Smooth muscle cell of the brain vasculature (primary cell): ENCODE measurements at regions not wholly inside any gene's neighbourhood (a gene's known extent, or its start where the extent isn't known, plus 50 kb on each side); places are given as distances from the start of the nearest gene placed in this dataset.

Experiments used
- DNase-seq: peaks from one replicate; pipeline ENCODE4 v3.0.0-alpha.2; 2012; ENCODE audit warnings: low read depth, low spot score

DNA sequence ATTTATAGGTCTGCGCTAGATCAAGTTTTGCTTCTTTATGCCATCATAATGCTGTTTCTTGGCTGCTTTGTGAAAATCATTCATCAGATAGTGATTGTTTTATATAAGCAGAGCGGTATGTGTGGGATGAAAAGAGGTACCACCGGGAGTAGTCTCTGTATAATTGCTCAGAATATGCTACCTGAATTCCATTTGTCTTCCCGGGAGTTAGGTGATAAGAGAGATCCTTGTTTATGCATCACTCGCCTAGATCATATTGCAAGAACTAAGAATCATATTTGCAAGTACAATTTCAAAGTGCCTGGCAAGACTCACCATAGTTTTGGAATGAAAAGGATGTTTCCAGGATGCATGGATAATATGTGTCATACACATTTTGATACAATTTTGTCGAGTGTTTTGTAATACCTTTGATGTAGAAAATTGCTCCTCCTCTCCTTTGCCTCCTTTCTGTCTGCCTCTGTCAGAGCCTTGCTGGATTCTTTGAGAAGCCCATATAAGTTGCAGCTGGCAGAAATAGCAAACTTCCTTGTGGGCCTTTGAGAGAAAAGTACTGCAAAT is 1306.0 kb upstream of the SLC10A2 start:
- no peak for DNase-seq

DNA sequence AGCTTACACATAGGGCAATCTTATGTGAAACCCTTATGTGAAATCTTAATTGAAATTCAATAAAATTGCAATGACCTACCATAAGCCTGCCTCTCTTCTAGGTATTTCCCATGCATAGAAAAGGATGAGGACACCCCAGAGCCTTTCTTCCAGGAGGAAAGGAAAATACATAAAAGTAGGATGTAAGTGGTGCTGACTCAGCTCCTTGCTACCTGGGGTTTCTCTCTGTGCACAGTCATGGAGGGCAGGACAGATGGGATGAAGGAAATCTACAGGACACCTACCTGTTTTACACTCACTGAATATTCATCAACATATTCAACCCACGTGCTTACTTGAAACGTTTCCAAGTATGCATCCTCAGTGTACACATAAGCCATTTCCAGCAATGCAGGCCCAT is 1299.2 kb upstream of the SLC10A2 start:
- no peak for DNase-seq

DNA sequence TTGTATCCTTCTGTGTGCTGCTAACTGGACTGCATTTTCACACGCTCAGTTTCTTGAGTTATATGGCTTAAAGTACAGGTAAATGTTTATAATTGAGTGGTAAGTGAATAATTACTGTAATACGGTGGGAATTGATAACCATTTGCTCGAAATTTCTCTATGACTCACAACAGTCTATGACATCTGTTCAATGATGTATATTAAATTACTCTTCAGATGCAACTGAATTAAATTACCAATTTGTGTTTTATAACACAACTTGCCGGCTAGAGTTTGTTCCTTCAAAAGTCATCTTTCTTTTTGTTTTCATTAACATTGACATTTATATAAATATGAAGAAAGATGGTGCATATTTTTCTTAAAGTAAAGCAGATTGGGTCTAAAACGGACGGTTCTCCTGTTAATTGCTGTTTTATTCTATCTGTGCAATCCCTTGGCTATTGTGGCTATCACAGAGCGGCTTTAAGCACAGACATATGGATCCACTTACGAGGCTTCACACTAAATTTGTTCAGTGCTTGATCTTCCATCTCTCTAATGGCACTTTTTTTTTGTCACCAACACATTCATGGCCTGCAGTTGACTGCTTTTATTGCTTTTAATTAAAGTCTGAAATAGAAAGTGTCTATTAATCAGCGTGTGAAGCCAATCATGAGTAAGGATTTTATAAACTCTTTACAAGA is 1291.6 kb upstream of the SLC10A2 start:
- no peak for DNase-seq

DNA sequence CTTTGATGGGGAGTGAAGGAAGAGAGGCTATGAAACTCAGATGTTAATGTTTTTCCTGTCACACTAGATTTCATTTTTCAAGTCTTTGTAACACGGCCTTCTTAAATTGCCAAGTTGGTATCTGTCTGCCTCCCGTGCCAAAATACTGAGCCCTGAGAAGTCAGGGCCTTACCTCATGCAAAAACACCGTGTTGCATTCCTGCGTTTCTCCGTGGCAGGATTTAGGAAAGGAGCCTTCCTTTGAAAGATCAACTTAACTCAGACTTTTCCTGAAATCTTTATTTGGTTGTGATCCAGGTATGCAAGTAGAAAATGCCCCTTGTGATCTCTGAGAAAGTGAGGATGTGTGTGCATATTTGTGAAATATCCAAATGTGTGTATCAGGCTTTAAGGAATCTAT is 1291.0 kb upstream of the SLC10A2 start:
- DNase-seq: no peak

DNA sequence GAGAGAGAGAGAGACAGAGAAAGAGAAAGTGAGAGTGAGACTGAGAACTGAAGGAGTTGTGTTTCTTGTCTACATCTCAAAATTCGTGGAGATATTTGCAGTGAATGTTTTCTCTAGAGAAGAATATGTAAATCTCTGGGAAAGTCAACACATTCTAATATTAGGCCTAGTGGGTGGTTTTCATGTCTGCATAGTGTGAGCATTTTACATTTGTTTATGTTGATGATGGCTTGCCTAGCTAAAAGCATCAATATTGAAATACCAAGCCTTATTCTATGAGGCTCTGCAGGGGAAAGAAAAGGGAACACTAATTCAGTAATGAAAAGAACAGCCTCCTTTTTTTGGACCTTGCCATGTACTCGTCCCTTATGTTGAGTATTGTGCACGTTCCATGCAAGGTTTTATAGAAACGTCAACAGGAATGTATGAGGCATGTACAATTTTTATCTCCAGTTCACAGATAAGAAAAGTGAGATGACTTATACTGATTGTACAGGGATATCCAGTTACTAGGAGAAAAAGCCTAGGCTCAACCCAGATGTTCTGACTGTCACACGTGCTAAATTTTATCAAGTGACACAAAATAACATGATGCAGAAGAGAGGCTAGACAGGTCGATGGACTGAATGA is 1288.9 kb upstream of the SLC10A2 start:
- no peak for DNase-seq

DNA sequence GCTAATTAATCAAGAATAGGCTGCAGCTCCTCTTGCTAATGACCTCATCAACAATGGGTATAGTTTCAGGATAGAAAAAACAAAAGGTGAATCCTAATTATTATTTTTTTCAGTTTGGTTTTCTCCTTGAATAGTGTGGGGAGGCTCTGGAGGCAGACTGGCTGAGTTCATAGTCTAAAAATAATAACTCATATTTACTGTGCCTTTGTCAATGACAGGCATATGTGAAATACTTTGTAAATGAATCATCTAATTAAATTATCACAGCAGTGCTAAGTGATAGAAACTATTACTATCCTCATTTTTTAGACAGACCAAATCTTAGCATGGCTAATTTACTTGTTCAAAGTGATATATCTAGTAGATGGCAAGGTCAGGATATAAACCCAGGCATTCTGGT is 1261.0 kb upstream of the SLC10A2 start:
- no peak for DNase-seq

DNA sequence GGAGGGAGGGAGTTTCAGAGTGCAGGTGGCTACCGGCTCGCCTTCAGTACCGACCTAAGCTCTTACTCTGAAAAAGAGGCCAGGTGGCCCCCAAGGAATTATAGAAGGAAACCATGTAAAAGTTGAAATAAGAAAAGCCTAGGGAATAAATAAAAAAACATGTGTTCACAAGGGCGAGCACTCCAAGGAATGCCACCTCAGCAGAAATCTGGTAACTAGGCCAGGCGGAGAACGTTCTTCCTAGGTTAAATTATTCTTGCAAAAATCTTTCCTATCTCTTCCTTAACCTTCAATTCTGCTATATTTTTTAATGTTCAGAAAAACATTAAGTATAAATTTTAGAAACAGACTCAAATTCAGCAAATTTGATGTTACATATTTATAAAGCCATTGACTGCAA is 1260.3 kb upstream of the SLC10A2 start:
- no peak for DNase-seq

DNA sequence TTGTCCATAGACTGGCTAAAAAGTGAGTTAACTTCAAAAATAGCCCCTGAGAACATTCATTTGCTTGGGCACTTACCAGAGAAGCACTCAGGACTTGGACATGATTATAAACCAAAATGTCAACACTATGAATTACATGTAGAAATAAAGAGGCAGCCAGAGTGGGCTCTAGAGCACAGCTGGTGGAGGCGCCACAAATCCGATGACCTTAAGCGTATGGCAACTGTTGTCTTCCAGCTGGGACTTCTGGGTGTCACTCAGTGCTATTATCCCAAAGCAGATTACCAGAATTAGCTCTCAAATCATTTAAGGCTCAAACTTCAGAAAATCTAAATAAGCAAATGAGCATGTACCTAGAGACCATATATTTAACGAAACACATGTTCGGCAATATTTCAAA is 1255.5 kb upstream of the SLC10A2 start:
- DNase-seq: no peak

DNA sequence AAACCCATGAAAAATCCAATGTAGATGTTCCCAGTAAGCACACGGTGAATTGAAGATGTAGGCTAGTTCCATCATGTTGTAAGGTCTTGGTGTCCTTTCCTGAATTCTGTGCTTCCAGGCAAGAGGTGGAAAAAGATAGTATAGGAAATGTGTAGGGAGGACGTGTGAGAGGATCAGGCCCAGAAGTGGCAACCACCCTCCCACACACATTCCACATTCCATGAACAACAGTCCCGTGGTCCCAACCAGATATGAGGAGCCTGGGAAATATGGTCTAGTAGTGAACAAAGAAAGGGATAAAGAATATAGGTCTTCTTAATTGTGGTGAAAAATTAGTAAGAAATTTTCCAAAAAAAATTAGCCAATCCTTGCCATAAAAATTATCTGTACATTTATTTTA is 1254.2 kb upstream of the SLC10A2 start:
- no peak for DNase-seq

DNA sequence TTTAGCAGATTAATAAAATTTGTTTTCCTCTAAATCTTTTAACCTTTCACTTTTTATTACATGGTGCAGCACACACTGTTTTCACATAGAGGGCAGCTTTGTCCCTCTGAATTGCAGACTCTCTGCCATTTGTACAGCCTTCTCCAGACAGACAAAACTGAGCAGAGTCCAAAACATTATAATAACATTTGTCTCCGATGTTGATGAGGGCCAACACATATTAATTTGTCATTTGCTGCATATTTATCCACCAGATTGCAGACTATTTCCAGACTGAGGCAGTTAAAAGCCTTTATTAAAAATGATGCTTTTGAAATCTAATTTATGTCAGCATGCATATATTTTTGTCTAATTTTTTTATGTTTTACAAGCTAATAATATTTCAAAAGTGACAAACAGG is 1251.9 kb upstream of the SLC10A2 start:
- DNase-seq: peak; percentile 6

DNA sequence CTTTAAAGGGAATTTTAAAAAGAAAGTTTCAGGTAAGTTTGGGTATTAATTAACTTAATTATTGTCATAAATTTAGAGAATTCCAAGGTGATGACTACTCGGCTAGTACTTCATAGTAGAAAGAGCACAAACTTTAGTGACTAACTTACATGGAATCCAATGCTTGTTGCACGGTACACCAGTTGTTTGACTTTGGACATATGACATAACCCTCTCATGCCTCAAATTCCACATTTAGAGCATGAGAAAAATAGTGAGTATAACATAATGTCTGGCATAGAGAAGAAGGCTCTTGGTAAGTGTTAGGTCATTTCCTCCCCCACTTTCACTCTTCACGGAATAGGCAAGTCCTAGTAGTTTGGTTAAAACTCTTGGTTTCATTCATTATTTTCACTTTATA is 1249.4 kb upstream of the SLC10A2 start:
- DNase-seq: peak; percentile 20

DNA sequence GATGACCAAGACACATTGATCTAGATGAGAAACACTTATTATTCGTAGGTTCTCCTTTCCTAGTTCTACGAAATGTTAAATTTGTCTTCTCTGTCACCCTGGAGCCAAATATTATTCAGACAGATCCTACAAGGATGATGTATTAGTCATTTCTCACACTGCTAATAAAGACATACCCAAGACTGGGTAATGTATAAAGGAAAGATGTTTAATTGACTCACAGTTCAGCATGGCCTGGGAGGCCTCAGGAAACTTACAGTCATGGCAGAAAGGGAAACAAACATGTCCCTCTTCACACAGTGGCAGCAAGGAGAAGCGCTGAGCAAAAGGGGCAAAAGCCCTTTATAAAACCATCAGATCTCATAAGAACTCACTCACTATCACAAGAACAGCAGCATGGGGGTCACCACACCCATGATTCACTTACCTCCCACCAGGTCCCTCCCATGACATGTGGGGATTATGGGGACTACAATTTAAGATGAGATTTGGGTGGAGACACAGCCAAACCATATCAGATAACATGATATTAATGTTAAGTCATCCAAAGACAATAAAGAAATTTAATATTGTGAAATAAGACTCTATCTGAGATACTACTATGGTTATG is 1248.8 kb upstream of the SLC10A2 start:
- no peak for DNase-seq

DNA sequence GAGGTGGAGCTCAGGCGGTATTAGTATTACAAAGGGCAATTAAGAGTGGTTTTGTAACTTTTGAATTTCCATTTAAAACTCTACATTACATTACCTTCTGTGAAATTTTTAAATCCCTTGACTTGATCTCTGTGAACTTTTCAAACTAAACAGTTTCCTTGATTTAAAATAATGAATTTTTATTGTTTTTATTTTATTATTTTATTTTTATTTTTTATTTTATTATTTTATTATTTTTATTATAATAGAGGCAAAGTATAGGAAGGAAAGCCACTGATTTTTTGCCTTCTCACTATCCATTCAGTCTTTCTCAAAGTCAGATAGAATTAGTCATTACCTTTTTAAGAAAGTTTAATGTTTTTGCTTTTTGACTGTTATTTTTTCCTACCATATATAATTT is 1248.1 kb upstream of the SLC10A2 start:
- no peak for DNase-seq

DNA sequence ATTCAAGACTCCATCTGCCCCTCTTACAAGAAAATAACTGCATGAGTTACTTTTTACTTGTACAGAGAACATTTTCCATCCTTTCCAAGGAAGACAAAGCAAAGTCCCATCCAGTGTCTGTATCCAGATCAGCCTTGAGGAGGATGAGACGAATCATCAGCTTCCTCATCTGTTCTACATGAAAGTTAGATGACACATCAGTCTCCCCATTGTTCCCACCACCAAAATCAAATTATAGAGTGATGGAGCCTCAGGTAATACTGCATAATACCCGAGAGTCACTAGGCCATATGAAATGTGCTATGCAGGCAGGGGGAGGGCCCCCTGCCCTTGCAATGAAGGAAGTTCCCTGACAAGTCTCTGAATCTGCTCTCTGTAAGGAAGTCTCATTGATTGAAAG is 1244.6 kb upstream of the SLC10A2 start:
- no peak for DNase-seq

DNA sequence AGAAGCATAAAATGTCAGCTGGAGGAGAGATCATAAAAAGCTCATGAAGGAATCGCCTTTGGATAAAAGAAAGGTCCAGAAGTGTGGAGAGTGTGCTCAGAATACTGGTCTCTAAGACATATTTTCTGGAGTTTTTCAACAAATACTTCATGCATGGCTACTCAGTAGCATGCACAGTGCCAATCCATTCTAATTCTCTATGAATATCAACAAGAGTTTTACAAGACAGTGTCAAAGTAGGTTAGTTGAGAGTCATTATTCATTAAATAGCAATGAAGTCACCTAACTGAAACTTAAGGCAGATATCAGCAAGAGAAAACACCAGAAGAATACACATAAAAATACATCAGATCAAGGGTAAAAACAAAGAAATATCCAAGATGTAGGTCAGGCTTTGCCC is 1243.2 kb upstream of the SLC10A2 start:
- DNase-seq: no peak

DNA sequence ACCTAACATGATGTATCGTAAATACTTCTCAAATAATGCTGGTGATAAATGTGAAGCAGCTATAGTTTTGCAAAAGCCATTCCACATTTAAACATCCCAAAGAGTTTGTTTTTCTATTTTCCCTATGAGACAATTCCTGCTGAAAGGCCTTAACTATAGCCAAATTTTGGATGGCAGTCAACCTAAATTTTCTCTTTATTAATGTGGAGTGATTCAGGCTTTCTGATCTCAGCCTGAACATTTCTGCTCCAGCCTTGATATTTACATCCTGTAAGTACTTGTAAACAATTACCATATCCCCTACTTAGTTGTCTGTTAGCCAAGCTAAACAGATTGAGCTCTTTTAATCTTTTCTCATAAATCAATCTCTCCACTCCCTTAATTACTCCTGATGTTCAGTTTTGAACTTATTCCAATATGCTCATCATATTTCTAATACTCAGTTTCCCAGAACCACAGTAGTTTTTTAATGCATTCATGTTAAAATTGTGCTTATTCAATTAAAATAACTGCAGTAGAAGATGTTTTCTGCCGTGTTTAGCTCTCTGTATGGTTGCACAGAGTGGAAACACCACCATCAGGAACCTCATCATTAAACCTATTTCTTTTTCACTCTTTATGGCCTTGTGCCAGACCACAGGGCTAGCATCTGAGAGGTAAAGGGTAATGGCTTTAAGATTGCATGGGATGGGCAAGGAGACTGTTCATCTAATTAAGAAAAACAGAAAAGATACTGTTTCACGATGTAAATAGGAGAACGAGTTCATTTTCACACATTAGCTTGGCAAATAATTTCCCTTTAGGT is 1235.2 kb upstream of the SLC10A2 start:
- no peak for DNase-seq

DNA sequence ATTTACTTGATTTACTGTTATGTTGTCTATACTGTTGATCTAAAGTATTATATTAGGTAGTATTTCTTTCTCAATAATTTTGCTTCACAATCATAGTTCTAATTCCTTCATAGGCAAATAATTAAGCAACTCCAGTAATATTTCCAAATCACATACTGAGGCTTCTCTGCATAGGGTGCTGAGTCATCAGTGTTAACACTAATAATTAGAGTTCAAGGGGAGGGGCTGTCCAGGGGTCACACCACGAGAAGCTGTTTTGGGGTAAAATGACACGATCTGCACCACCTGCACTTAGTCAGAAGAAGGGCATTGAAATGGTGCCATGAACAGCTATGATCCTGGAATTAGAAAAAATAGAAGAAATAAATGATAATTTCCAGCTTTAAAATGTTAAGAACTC is 1230.9 kb upstream of the SLC10A2 start:
- no peak for DNase-seq

DNA sequence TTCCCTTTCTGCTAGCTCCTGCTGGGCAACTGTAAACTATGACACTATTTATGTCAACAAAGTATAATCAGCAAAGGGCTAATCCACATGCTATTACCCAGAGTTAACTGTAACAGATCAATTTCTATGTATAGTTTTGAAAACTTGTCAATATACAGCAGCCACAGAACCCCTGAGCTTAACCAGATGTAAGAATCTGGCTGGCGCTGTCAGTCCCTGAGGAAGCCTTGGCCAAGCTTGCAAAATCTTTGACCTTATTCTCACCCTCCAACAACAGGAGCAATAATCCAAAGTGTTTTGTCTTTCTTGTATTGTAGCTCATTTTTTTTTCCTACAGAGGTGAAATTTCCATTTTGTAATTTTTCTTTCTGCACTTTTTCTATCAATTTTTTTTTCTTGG is 1230.1 kb upstream of the SLC10A2 start:
- no peak for DNase-seq

DNA sequence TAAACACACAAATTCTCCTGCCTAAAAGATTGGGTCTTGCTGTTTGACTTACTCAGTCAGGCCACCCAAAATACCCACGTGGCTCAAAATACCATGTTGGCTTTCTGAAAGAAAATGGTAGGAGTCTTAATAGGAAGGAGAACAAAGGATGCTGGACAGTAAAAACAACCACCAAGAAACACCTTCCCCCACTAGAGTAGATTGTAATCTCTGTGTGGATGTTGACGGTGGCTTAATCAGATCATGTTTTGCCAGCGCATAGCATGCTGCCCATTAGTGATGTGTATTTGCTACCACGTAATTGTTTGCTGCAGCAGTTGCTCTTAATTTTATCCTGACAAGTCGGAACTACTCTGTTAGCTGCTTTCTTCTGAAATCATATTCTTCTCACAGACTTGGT is 1229.3 kb upstream of the SLC10A2 start:
- DNase-seq: no peak

DNA sequence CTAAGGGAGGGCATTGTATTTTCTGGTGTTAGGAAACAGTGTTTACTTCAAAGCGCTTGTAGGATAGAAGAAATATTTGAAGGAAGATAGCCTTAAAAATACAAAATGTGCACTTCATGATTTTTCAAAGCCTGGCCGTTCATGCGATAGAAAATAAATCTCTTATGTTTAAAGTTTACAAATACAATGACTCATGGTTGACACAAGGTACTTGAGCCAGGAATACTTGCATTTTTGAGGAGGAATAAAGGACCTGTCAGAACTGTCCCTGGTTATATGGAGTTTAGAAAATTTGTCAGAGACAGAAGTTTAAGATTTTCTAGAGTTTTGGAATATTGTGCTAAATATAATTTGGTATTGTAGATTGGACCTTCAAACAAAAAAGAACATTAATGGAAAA is 1223.2 kb upstream of the SLC10A2 start:
- DNase-seq: no peak

DNA sequence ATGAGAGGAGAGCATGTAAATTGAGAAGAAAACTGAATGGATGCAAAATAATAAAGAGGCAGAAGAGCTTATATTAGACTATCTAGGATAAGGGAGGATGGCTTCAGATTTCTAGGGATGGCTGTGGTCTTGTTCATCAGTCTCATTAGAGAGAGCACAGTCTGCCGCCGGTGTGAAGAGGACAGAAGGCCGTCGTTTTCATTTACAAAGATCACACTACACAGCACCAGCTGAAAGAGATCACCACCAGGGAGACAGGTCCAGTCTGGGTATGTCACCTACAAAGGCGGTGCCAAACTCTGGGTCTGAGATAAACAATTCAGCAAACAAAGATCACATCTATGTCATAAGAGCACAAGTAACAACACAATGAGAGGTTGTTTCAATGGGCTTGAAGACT is 1222.3 kb upstream of the SLC10A2 start:
- DNase-seq: no peak

DNA sequence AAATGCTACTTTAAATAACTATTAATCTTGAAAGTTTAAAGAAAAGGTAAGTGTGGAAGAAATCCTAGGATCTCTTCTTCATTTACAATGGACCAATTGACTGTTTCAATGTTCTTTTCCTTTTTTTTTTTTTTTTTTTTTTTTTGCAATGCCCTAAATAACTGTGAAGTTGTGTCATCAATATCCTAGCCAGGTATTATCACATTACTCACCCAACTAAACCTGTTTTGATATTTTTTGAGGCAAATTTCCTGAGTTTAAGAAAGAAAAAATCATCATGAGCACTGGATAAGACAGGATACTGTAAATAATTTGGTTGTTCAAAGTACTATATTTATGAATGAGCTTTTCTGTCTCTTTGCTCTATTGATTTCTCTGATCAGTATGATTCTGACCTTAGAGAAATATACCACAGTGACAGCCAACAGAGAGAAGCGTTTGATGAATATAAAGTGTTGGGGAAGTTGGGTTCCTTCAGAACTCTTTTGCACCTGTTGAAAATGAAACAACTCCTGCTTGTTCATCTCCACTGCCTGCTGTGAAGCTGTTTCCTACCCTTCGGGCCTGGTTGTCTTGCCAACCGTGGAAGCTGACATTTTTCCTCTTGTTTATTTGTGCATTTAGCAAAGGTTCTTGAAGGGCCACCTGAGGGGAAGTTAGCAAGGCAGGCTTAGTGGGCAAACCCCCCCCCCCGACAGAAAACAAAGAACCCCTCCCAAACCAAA is 1220.5 kb upstream of the SLC10A2 start:
- no peak for DNase-seq
